H4 (cell line): ENCODE measurements at regions not wholly inside any gene's neighbourhood (a gene's known extent, or its start where the extent isn't known, plus 50 kb on each side); places are given as distances from the start of the nearest gene placed in this dataset.

Experiments
- DNase-seq: peaks from one replicate; pipeline ENCODE4 v3.0.0-alpha.2; 2015; ENCODE audit warnings: low spot score

DNA sequence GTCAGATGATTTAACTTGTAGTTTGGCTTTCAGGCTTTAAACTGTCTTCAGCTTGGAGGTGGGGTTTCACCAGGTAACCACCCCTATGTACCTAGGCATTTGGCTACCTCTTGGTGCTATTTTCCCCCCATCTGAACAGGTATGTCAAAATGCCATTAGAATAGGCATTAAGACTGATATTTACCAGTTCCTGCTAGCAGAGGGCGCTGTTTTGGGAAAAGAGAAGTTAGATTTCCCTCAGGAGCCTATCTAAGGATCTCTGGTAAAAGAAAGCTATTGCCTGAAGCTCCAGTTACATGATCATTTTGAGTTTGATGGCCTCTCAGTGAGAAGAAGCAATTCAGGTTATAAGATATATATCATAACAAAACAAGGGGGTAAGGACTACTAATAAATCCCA is 879.1 kb downstream of the SH3BGRL start:
- DNase-seq = no peak

DNA sequence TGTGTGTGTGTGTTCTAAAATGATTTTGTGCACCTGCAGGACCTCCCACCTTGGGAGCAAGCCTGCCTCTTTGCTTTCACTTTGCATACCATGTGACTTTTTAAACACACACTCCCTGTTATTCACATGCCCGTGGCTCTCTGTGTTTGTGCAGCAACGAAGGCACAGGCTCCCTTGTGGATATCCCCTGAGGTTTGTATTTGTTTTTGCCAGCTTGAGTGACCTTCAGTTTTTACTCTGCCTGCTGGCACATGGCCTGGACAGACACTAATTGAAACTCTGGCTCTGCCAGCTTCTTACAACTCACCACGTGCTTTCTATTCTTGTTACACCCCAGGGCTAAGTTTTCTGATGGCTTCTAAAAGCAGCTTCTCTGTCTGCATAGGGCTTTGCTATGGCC is 885.8 kb downstream of the SH3BGRL start:
- no peak for DNase-seq

DNA sequence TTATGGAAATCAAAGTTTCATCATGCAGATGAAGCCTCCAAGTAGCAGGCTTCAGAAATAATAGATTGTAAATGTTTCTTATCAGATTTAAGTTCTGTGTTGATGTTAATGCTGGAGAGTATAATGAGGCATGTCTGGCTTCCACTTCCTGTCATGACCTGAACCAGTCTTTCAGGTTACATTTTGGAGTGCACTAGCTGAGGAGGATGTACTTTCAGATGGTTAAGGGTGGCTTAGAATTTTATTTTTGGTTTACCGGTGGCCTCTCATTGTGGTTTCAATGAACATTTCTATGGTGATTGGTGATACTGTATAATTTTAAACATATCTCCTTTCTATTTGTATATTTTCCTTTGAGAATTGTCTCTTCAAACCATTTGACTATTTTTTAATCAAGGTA is 890.4 kb downstream of the SH3BGRL start:
- DNase-seq = no peak

DNA sequence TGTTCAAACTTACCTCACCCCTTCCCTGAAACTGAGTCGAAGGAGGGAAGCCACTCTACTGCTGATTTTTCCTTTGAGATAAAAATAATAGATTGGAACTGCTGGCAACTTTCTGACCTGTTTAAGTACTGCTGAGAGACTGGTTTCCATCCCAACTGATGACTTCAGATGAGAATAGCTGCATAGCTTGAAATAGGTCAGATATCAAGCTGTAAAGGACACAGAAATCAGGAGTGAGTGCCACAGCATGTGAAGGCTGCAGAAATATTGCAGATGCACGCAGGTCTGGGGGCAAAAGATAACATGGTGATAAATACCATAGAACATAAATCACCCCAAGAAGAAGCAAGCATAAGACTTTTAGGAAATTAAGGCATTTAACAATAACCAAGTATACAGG is 923.2 kb downstream of the SH3BGRL start:
- DNase-seq = no peak

DNA sequence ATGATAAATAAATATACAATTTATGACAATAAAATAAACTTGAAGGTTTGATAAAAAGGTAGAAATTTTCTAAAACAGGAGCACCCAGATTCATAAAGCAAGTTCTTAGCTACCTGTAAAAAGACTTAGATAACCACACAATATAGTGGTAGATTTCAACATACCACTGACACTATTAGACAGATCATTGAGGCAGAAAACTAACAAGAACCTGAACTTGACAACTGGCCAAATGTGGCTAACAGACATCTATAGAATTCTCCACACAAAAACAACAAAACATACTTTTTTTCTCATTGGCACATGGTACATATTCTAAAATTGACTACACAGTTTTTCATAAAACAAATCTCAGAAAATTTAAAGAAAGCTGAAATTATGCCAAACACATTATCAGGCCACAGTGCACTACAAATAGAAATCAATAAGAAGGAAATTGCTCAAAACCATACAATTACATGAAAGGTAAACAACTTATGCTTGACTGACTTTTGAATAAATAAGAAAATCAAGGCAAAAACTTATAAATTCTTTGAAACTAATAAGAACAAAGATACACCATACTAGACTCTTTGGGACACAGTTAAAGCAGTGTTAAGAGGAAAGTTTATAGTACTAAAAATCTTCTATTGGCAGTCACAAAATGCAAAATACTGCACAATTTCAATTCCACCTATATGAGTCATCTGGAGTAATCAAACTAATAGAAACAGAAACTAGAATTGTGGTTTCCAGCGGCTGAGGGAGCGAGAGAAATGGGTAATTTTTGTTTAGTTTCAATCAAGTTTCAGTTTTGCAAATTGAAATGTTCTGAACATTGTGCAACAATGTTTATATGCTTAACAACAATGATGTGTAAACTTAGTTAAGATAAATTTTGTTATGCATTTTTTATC is 925.6 kb downstream of the SH3BGRL start:
- no peak for DNase-seq

DNA sequence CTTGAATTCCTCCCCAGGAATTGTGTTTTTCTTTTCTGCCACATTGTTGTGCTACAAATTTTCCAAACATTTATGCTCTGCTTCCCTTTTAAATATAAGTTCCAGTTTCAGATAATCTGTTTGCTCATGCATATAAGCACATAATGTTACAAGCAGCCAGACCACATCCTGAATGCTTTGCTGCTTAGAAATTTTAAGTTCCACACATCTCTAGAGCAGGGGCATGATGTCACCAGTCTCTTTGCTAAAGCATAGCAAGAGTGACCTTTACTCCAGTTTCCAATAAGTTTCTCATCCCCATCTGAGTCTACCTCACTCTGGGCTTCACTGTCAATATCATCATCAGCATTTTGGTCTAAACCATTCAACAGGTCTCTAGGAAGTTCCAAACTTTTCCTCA is 932.5 kb downstream of the SH3BGRL start:
- no peak for DNase-seq

DNA sequence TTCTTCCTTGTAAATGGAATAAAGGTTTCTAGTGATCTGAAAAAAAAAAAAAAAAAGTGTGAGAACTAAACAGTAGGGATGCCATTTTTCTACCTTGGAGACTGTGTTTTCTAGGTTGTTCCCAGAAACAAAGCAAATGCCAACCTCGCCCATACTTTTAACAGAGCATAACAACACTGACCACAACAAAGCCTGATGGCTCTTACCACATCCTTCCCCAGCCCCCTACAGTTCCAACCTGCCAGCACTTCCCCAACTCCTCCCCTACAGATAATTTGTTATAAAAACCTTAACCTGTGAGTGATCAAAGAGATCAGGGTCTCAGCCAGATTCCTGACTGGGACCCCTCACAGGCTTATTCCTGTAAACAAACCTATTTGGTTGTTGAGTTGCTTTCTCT is 940.0 kb downstream of the SH3BGRL start:
- no peak for DNase-seq

DNA sequence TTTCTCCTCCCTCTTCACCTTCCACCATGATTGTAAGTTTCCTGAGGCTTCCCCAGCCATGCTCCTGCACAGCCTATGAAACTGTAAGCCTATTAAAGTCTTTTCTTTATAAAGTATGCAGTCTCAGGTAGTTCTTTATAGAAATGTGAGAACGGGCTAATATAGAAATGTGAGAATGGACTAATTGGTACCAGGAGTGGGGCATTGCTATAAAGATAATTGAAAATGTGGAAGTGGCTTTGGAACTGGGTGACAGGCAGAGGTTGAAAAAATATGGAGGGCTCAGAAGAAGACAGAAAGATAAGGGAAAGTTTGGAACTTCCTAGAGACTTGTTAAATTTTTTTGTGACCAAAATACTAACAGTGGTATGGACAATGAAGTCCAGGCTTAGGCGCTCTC is 959.3 kb downstream of the SH3BGRL start:
- DNase-seq = no peak

DNA sequence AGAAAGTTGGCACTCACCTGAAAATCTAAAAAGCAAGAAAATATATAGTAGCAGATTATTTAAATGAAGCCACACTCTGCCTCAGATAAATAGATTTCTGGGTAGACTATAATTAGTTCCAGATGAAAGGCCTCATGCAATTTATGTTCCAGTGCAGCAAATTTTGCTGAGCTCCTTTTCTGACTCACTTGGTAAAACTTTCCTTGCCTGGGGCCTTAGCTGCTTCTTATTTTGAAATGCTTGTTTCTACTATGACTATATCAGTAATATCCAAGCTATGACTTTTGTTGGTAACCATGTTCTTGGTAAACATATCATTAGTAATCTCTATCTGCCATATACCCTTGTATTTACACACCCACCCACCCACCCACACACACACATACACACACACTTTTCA is 961.8 kb downstream of the SH3BGRL start:
- DNase-seq = no peak

DNA sequence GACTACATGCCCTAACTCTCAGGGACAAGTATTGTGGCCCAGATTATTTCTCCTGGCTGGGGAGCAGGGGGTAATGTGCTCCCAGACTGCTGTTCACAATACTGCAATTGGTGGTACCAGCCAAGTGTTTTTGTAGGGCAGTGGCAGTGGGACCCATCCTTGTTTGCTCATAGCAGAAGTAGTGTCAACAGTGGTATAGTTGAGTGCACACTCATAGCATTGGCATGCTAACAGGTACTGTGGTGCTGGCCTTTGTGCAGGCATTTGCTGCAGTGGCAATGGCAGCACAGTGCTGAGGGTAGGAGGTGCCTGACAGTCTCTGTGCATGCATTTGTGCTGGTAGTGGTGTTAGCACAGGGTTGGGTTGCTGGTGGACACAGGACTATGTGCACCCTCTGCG is 995.0 kb downstream of the SH3BGRL start:
- no peak for DNase-seq

DNA sequence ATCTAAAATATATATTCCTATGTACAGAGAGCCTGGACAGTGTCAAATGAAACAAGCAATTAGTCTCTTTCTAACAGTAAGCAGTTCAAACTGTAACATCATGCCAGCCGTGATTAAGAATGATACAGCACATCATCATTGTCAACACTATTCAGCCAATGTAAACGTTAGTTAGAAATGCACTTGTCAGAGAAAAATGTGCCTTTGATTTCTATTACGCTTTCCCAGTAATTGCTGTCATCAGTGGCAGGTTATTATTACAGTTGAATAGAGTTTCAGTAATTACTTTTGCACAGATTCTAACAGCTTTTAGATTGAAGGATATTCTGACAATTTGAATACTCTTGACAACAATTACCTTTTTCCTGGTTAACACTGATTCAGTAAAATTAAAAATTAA is 1007.1 kb downstream of the SH3BGRL start:
- DNase-seq = no peak

DNA sequence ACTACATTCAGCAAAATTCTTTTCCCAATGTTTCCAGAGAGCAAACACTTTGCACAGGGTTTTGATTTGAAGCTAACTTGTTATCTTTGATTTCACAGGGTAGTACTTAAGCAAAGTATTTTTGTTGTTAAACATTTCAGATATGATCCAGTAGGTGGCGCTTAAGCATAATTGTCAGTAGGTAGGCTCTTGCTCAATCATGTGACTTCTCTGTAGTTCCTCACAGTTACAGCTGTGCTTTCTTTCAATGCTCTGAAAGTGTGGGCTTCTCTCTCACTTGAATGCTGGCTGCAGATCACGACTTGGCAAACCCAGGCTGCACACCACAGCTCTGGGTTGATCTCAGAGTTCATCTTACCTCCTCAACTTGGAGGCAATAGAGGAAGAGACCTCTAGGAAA is 1016.5 kb downstream of the SH3BGRL start:
- DNase-seq = peak; percentile 20

DNA sequence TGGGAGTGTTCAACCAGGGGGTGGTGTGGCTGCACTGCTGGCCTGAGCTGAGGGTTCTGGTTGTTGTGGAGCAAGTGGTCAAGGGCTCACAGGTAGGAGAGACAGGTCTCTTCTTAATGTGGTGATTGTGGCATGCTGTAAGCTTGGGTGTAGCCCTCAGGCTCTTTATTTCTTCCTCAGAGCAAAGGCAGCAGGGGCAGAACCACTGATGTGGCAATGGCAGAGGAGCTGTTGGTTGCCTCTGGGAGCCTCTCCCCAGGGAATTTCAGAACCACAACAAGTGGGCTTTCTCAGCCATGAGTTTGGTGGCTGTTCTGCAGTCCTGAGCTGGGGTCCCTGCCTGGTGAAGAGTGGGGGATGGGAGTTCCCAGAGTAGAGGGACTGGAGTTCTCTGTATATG is 1017.2 kb downstream of the SH3BGRL start:
- no peak for DNase-seq

DNA sequence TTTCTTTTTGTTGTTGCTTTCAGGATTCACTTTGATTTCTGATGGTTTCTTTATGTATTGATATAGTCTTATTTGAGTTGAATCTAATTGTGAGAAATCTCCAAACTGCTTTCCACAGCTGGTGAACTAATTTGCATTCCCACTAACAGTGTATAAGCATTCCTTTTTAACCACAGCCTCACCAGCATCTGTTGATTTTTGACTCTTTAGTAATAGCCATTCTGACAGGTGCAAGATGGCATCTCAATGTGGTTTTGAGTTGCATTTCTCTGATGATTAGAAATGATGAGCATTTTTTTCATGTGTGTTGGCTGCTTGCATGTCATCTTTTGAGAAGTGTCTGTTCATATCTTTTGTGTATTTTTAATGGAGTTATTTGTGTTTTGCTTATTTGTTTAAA is 1023.1 kb downstream of the SH3BGRL start:
- no peak for DNase-seq

DNA sequence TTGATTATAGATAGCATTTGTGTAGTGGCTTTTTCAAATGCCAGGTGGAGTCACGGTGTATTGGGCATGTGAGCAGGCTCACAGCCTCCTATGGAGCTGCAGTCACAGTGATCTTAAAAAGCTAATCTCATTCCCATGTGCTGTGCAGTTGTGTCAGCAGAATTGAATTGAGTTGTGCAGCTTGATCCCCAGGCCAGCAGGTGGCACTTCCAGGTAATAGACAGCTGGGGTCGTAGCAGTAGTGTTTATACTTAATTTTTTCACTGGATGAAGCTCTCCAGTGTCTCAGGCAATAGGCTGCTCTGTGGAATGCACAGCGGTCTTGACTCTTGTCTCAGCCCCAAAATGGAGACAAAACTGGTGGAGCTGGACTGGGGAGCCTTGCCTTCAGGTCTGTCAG is 1028.1 kb downstream of the SH3BGRL start:
- no peak for DNase-seq

DNA sequence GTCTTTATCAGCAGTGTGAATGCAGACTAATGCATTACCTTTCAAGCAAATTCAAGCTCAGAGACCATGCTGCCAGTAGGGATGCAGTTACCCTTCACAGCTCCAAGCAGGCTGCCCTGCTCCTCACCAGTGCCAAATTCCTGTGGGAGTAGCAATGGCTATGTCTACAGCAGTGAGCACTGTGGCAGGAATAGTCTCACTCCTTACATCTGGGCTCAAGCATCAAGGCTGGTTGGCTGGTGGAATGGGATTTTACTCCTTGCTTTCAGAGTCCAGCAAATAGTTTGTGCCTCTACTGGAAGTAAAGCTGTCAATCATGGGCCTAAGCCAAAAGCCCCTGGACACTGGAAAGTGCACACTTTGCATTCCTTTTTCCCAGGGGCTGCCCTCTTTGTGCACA is 1030.8 kb downstream of the SH3BGRL start:
- no peak for DNase-seq

DNA sequence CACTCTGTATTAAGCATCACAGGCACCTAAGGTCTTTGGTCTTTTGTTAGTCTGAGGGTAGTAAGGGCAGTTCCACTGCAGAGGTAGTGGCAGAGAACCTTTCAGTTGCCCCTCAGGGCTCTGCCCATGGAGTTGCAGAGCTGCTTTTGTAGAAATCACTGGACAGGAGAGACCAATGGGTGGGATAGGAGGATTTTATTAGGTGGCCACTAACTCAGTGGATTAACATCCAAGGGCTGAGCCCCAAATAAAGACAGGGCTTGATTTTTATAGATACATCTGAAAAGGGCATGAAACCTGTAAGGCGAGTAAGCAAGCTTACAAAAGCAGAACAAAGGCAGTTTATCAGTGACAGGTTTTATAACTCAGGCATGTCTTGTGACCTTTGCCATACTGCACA is 1035.4 kb downstream of the SH3BGRL start:
- no peak for DNase-seq
